Cerebellar cortex (tissue), 1 donor: ENCODE measurements at regions not wholly inside any gene's neighbourhood (a gene's known extent, or its start where the extent isn't known, plus 50 kb on each side); places are given as distances from the start of the nearest gene placed in this dataset.
"Not testable (repeated sequence)": the region's sequence is repeated elsewhere in the genome, so short reads cannot be mapped to it uniquely, and the experiment has no call there.

Experiments used
- DNase-seq: peaks from one replicate; pipeline ENCODE4 v3.0.0-alpha.2; 2015; ENCODE audit warnings: low spot score

GRCh38 chr4:156408749-156409148 lies 455.1 kb upstream of the CTSO start:
- DNase-seq = no peak

GRCh38 chr4:156401371-156401770 lies 447.7 kb upstream of the CTSO start:
- no peak for DNase-seq

GRCh38 chr4:156396534-156396933 lies 442.9 kb upstream of the CTSO start:
- DNase-seq = no peak

GRCh38 chr4:156391325-156391653 lies 437.6 kb upstream of the CTSO start:
- no peak for DNase-seq

- no peak for DNase-seq
These were observed 437.1 kb upstream of the CTSO start for GRCh38 chr4:156390599-156391324.

GRCh38 chr4:156388826-156389225 lies 435.2 kb upstream of the CTSO start:
- no peak for DNase-seq

- no peak for DNase-seq
These were observed 424.5 kb upstream of the CTSO start for GRCh38 chr4:156378033-156378665.

GRCh38 chr4:156377036-156377710 lies 423.5 kb upstream of the CTSO start:
- DNase-seq = no peak

GRCh38 chr4:156374894-156375293 lies 421.2 kb upstream of the CTSO start:
- no peak for DNase-seq

- DNase-seq = no peak
These were observed 420.4 kb upstream of the CTSO start for GRCh38 chr4:156374069-156374468.

- not testable (repeated sequence) for DNase-seq
These were observed 413.8 kb upstream of the CTSO start for GRCh38 chr4:156367502-156367901.

GRCh38 chr4:156362581-156362980 lies 408.9 kb upstream of the CTSO start:
- DNase-seq = no peak

GRCh38 chr4:156347412-156348075 lies 393.9 kb upstream of the CTSO start:
- DNase-seq = peak; percentile 14

- DNase-seq = peak; percentile 20
These were observed 393.3 kb upstream of the CTSO start for GRCh38 chr4:156346959-156347385.

GRCh38 chr4:156344397-156344796 lies 390.7 kb upstream of the CTSO start:
- no peak for DNase-seq

- DNase-seq = no peak
These were observed 382.8 kb upstream of the CTSO start for GRCh38 chr4:156336511-156336910.

GRCh38 chr4:156335721-156336120 lies 382.1 kb upstream of the CTSO start:
- no peak for DNase-seq

- no peak for DNase-seq
These were observed 376.9 kb upstream of the CTSO start for GRCh38 chr4:156330436-156331031.

GRCh38 chr4:156329779-156330178 lies 376.1 kb upstream of the CTSO start:
- no peak for DNase-seq

GRCh38 chr4:156328882-156329281 lies 375.2 kb upstream of the CTSO start:
- DNase-seq = no peak

GRCh38 chr4:156326246-156326645 lies 372.6 kb upstream of the CTSO start:
- no peak for DNase-seq

GRCh38 chr4:156322592-156322991 lies 368.9 kb upstream of the CTSO start:
- no peak for DNase-seq
